Neural cell (in vitro differentiated cells): ENCODE measurements at regions not wholly inside any gene's neighbourhood (a gene's known extent, or its start where the extent isn't known, plus 50 kb on each side); places are given as distances from the start of the nearest gene placed in this dataset.

Experiments
- H2AFZ ChIP-seq: fragments of 200-600, 300-800 bp; sonication (generic), shearing (Covaris generic); 2 replicates; pipeline ENCODE4 v1.6.0; 2014; ENCODE audit warnings: low read depth, mild to moderate bottlenecking, antibody characterized with exemption, low read length, moderate library complexity
- H3F3A ChIP-seq: fragments of 200-600 bp; shearing (Covaris generic); 2 replicates; pipeline ENCODE4 v1.6.1; 2016; ENCODE audit warnings: mild to moderate bottlenecking, moderate library complexity, mixed read lengths, antibody characterized with exemption, low read length; ENCODE audit not compliant: insufficient read depth, poor library complexity, severe bottlenecking
- H3K27ac ChIP-seq: fragments of 200-600, 300-800 bp; sonication (generic), shearing (Covaris generic); 2 replicates; pipeline ENCODE4 v1.5.1; 2014; ENCODE audit warnings: mild to moderate bottlenecking, low read length, moderate library complexity
- H3K27me3 ChIP-seq: fragments of 300-800, 200-600 bp; sonication (generic), shearing (Covaris generic); 2 replicates; pipeline ENCODE4 v1.6.0; 2014; ENCODE audit warnings: mild to moderate bottlenecking, low read depth, low read length, moderate library complexity; ENCODE audit not compliant: insufficient read depth
- H3K36me3 ChIP-seq: fragments of 300-800, 200-600 bp; sonication (generic), shearing (Covaris generic); 2 replicates; pipeline ENCODE4 v1.5.1; 2014; ENCODE audit warnings: mild to moderate bottlenecking, antibody characterized with exemption, low read length, moderate library complexity; ENCODE audit not compliant: insufficient read depth
- H3K4me2 ChIP-seq: fragments of 300-800, 200-600 bp; sonication (generic), shearing (Covaris generic); 2 replicates; pipeline ENCODE4 v1.6.0; 2014; ENCODE audit warnings: mild to moderate bottlenecking, low read length
- H3K4me3 ChIP-seq: fragments of 300-800, 200-600 bp; sonication (generic), shearing (Covaris generic); 2 replicates; pipeline ENCODE4 v1.5.1; 2014; ENCODE audit warnings: mild to moderate bottlenecking, low read length, moderate library complexity
- H3K79me2 ChIP-seq: fragments of 200-600 bp; shearing (Covaris generic); replicated peaks from 2 replicates; pipeline ENCODE4 v1.6.0; 2014; ENCODE audit warnings: mild to moderate bottlenecking, low read length, moderate library complexity; ENCODE audit not compliant: insufficient read depth
- H3K9ac ChIP-seq: fragments of 300-800, 200-600 bp; sonication (generic), shearing (Covaris generic); 2 replicates; pipeline ENCODE4 v1.6.1; 2016; ENCODE audit warnings: mild to moderate bottlenecking, low read length, mixed read lengths
- H3K9me2 ChIP-seq: fragments of 200-600 bp; shearing (Covaris generic); 2 replicates; pipeline ENCODE4 v1.6.1; 2016; ENCODE audit warnings: mild to moderate bottlenecking, low read length, mixed read lengths; ENCODE audit not compliant: insufficient read depth
- H3K9me3 ChIP-seq: fragments of 200-600, 300-800 bp; sonication (generic), shearing (Covaris generic); 2 replicates; pipeline ENCODE4 v1.6.1; 2016; ENCODE audit warnings: mild to moderate bottlenecking, mixed run types, low read length, moderate library complexity, mixed read lengths
- H4K20me1 ChIP-seq: fragments of 200-600 bp; shearing (Covaris generic); 2 replicates; pipeline ENCODE4 v1.6.1; 2016; ENCODE audit warnings: mild to moderate bottlenecking, mixed run types; ENCODE audit not compliant: insufficient read depth
- EP300 ChIP-seq: fragments of 450-650 bp; conservative IDR thresholded peaks from 2 replicates; pipeline ENCODE4 v1.6.1; 2014; ENCODE audit warnings: antibody characterized with exemption, mild to moderate bottlenecking, moderate library complexity; ENCODE audit not compliant: poor library complexity, severe bottlenecking
- EZH2 ChIP-seq: fragments of 200-600, 300-800 bp; shearing (Covaris generic), sonication (generic); IDR thresholded peaks from 2 replicates; pipeline ENCODE4 v1.6.1; 2014; ENCODE audit warnings: antibody characterized with exemption, low read length, borderline replicate concordance, mild to moderate bottlenecking; ENCODE audit not compliant: insufficient read depth, poor library complexity, severe bottlenecking
- MXI1 ChIP-seq: fragments of 450-650 bp; conservative IDR thresholded peaks from 2 replicates; pipeline ENCODE4 v1.6.1; 2014; ENCODE audit warnings: antibody characterized with exemption, mild to moderate bottlenecking; ENCODE audit not compliant: poor library complexity, severe bottlenecking
- POLR2AphosphoS5 ChIP-seq: IDR thresholded peaks from 2 replicates; pipeline ENCODE4 v1.6.1; 2012
- RAD21 ChIP-seq: fragments of 450-650 bp; conservative IDR thresholded peaks from 2 replicates; pipeline ENCODE4 v1.6.1; 2014; ENCODE audit warnings: antibody characterized with exemption, mild to moderate bottlenecking, moderate library complexity
- SMC3 ChIP-seq: fragments of 450-650 bp; conservative IDR thresholded peaks from 2 replicates; pipeline ENCODE4 v1.6.1; 2014; ENCODE audit warnings: antibody characterized with exemption, mild to moderate bottlenecking, moderate library complexity; ENCODE audit not compliant: poor library complexity
- TAF1 ChIP-seq: IDR thresholded peaks from 2 replicates; pipeline ENCODE4 v1.6.1; 2012; ENCODE audit warnings: low read depth
- TF ChIP-seq, protein P1 (sequence below): IDR thresholded peaks from 2 replicates; pipeline ENCODE4 v1.6.1; 2012; ENCODE audit warnings: borderline replicate concordance
- TF ChIP-seq, protein P2 (sequence below): fragments of 450-650 bp; IDR thresholded peaks from 2 replicates; pipeline ENCODE4 v1.5.1; 2014; ENCODE audit warnings: antibody characterized with exemption, mild to moderate bottlenecking, moderate library complexity; ENCODE audit not compliant: poor library complexity, severe bottlenecking

DNA sequence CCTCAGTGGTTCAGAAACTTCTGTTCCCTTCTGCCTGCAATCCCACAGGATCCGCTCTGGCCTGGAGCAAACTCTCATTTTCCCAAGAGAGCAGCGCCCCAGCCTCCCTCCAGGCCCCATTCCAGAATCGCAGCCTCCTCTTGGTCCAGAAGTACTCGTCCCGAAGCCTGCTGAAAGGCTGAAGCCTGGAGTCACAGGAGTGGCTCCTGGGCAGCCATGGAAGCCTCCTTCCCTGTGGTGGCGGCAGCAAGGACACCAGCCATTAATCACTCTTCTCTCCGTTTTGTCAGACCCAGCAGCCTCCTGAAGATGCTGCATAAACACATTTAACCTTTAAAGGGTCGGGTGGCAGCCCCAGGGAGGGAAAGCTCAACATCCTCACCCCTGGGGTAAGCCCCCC, 66.9 kb upstream of the TNRC6C start:
- H3K36me3 ChIP-seq, result no peaks in the 10 kb centered on the region
- H3K27me3 ChIP-seq, result no peaks in the 10 kb centered on the region
- H3K9me3 ChIP-seq, result no peaks in the 10 kb centered on the region
- no peak for TF ChIP-seq MXI1
- TF ChIP-seq, protein P1, sequence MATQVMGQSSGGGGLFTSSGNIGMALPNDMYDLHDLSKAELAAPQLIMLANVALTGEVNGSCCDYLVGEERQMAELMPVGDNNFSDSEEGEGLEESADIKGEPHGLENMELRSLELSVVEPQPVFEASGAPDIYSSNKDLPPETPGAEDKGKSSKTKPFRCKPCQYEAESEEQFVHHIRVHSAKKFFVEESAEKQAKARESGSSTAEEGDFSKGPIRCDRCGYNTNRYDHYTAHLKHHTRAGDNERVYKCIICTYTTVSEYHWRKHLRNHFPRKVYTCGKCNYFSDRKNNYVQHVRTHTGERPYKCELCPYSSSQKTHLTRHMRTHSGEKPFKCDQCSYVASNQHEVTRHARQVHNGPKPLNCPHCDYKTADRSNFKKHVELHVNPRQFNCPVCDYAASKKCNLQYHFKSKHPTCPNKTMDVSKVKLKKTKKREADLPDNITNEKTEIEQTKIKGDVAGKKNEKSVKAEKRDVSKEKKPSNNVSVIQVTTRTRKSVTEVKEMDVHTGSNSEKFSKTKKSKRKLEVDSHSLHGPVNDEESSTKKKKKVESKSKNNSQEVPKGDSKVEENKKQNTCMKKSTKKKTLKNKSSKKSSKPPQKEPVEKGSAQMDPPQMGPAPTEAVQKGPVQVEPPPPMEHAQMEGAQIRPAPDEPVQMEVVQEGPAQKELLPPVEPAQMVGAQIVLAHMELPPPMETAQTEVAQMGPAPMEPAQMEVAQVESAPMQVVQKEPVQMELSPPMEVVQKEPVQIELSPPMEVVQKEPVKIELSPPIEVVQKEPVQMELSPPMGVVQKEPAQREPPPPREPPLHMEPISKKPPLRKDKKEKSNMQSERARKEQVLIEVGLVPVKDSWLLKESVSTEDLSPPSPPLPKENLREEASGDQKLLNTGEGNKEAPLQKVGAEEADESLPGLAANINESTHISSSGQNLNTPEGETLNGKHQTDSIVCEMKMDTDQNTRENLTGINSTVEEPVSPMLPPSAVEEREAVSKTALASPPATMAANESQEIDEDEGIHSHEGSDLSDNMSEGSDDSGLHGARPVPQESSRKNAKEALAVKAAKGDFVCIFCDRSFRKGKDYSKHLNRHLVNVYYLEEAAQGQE, result no peak
- TF ChIP-seq, protein P2, sequence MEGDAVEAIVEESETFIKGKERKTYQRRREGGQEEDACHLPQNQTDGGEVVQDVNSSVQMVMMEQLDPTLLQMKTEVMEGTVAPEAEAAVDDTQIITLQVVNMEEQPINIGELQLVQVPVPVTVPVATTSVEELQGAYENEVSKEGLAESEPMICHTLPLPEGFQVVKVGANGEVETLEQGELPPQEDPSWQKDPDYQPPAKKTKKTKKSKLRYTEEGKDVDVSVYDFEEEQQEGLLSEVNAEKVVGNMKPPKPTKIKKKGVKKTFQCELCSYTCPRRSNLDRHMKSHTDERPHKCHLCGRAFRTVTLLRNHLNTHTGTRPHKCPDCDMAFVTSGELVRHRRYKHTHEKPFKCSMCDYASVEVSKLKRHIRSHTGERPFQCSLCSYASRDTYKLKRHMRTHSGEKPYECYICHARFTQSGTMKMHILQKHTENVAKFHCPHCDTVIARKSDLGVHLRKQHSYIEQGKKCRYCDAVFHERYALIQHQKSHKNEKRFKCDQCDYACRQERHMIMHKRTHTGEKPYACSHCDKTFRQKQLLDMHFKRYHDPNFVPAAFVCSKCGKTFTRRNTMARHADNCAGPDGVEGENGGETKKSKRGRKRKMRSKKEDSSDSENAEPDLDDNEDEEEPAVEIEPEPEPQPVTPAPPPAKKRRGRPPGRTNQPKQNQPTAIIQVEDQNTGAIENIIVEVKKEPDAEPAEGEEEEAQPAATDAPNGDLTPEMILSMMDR, result no peak
- TF ChIP-seq RAD21, result no peak
- no peak for TF ChIP-seq EZH2
- no peak for TF ChIP-seq POLR2AphosphoS5
- no peak for TF ChIP-seq SMC3
- no peak for TF ChIP-seq TAF1
- no peak for TF ChIP-seq EP300
- H3K27ac ChIP-seq, result no peak overlapping the region
- H3K9me2 ChIP-seq, result no peaks in the 10 kb centered on the region
- H3K4me2 ChIP-seq, result no peak overlapping the region
- no peak overlapping the region for H3K4me3 ChIP-seq
- no peaks in the 10 kb centered on the region for H3F3A ChIP-seq
- H3K9ac ChIP-seq, result no peak overlapping the region
- no peaks in the 10 kb centered on the region for H4K20me1 ChIP-seq
- no peak overlapping the region for H2AFZ ChIP-seq
- no peaks in the 10 kb centered on the region for H3K79me2 ChIP-seq

DNA sequence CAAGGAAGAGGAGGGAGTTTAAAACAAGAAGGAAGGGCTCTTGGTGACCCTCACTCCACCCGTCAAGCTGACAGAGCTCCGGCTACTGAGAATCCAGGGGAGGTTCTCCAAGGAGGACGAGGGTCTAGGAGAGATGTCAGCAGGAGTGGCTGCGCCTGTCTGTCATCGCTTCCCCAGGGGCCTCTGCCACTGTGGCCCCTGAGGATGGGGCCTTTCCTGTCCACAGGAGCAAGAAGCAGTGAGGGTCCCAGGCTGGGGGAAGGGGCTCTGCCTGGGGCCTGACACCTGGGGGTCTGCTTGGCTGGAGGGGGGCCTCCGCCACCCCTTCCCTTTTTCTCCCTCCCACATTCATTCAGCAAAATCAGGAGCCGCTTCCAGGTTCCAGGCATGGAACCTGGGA, 66.5 kb upstream of the TNRC6C start:
- no peaks in the 10 kb centered on the region for H3K27me3 ChIP-seq
- TF ChIP-seq EZH2 (no peak), RAD21 (no peak), POLR2AphosphoS5 (no peak), TAF1 (no peak), MXI1 (no peak), SMC3 (no peak), EP300 (no peak)
- TF ChIP-seq, protein P1, result no peak
- TF ChIP-seq, protein P2, result no peak
- H3K36me3 ChIP-seq, result no peaks in the 10 kb centered on the region
- no peaks in the 10 kb centered on the region for H3F3A ChIP-seq
- H3K9me2 ChIP-seq, result no peaks in the 10 kb centered on the region
- H3K9me3 ChIP-seq, result no peaks in the 10 kb centered on the region
- no peak overlapping the region for H3K9ac ChIP-seq
- no peak overlapping the region for H2AFZ ChIP-seq
- H3K4me2 ChIP-seq, result no peak overlapping the region
- no peak overlapping the region for H3K27ac ChIP-seq
- no peak overlapping the region for H3K4me3 ChIP-seq
- no peaks in the 10 kb centered on the region for H4K20me1 ChIP-seq
- H3K79me2 ChIP-seq, result no peaks in the 10 kb centered on the region
